ENCODE measurements at regions not wholly inside any gene's neighbourhood (a gene's known extent, or its start where the extent isn't known, plus 50 kb on each side); places are given as distances from the start of the nearest gene placed in this dataset.

GRCh38 chr2:62305421-62306176 lies 109.7 kb downstream of the B3GNT2 start (continued):
- TF ChIP-seq, protein P1, sequence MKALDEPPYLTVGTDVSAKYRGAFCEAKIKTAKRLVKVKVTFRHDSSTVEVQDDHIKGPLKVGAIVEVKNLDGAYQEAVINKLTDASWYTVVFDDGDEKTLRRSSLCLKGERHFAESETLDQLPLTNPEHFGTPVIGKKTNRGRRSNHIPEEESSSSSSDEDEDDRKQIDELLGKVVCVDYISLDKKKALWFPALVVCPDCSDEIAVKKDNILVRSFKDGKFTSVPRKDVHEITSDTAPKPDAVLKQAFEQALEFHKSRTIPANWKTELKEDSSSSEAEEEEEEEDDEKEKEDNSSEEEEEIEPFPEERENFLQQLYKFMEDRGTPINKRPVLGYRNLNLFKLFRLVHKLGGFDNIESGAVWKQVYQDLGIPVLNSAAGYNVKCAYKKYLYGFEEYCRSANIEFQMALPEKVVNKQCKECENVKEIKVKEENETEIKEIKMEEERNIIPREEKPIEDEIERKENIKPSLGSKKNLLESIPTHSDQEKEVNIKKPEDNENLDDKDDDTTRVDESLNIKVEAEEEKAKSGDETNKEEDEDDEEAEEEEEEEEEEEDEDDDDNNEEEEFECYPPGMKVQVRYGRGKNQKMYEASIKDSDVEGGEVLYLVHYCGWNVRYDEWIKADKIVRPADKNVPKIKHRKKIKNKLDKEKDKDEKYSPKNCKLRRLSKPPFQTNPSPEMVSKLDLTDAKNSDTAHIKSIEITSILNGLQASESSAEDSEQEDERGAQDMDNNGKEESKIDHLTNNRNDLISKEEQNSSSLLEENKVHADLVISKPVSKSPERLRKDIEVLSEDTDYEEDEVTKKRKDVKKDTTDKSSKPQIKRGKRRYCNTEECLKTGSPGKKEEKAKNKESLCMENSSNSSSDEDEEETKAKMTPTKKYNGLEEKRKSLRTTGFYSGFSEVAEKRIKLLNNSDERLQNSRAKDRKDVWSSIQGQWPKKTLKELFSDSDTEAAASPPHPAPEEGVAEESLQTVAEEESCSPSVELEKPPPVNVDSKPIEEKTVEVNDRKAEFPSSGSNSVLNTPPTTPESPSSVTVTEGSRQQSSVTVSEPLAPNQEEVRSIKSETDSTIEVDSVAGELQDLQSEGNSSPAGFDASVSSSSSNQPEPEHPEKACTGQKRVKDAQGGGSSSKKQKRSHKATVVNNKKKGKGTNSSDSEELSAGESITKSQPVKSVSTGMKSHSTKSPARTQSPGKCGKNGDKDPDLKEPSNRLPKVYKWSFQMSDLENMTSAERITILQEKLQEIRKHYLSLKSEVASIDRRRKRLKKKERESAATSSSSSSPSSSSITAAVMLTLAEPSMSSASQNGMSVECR (CRISPR knock-in tag; IDR thresholded peaks at IDR 0.05) = 0 out of 2 replicates have a peak, but pooled peaks have one; percentile 35
- peak; percentile 40 for TF ChIP-seq EGR1 (conservative IDR thresholded peaks at IDR 0.05)
- peak; percentile 44 for TF ChIP-seq TAF1 (IDR thresholded peaks at IDR 0.05; ENCODE audit: control insufficient read depth, extremely low read depth, insufficient read depth, low read length, severe bottlenecking)
- peak; percentile 51 for TF ChIP-seq CREB1 (IDR thresholded peaks at IDR 0.05)
- no peak for TF ChIP-seq CREB1 (CRISPR knock-in tag; IDR thresholded peaks at IDR 0.05)
- TF ChIP-seq TAL1 (IDR thresholded peaks at IDR 0.05) = peak; percentile 68; the same call in 1 of the 2 replicates
- TF ChIP-seq ZNF41 (CRISPR knock-in tag; conservative IDR thresholded peaks at IDR 0.05) = no peak
- TF ChIP-seq MCM2 (IDR thresholded peaks at IDR 0.05; ENCODE audit: low read depth) = no peak
- no peak for TF ChIP-seq ZKSCAN8 (CRISPR knock-in tag; IDR thresholded peaks at IDR 0.05)
- TF ChIP-seq FOSL1 (tag; conservative IDR thresholded peaks at IDR 0.05) = no peak
- no peak for TF ChIP-seq ZNF699 (CRISPR knock-in tag; IDR thresholded peaks at IDR 0.05; ENCODE audit: insufficient replicate concordance)
- TF ChIP-seq GABPB2 (CRISPR knock-in tag; conservative IDR thresholded peaks at IDR 0.05) = no peak
- TF ChIP-seq KLF16 (IDR thresholded peaks at IDR 0.05) = 0 out of 2 replicates have a peak, but pooled peaks have one; percentile 63
- 0 out of 2 replicates have a peak, but pooled peaks have one; percentile 46 for TF ChIP-seq MBD2 (IDR thresholded peaks at IDR 0.05; ENCODE audit: borderline replicate concordance, low read depth)
- no peak for TF ChIP-seq NR2C1 (IDR thresholded peaks at IDR 0.05)
- 0 out of 2 replicates have a peak, but pooled peaks have one; percentile 14 for TF ChIP-seq NR2C1 (tag; IDR thresholded peaks at IDR 0.05)
- no peak for TF ChIP-seq KAT7 (CRISPR knock-in tag; IDR thresholded peaks at IDR 0.05; ENCODE audit: borderline replicate concordance)
- 0 out of 2 replicates have a peak, but pooled peaks have one; percentile 44 for TF ChIP-seq ZNF511 (CRISPR knock-in tag; IDR thresholded peaks at IDR 0.05)
- TF ChIP-seq, protein P2, sequence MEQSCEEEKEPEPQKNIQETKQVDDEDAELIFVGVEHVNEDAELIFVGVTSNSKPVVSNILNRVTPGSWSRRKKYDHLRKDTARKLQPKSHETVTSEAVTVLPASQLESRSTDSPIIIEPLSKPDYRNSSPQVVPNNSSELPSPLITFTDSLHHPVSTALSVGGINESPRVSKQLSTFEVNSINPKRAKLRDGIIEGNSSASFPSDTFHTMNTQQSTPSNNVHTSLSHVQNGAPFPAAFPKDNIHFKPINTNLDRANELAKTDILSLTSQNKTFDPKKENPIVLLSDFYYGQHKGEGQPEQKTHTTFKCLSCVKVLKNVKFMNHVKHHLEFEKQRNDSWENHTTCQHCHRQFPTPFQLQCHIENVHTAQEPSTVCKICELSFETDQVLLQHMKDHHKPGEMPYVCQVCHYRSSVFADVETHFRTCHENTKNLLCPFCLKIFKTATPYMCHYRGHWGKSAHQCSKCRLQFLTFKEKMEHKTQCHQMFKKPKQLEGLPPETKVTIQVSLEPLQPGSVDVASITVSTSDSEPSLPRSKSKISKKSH (CRISPR knock-in tag; IDR thresholded peaks at IDR 0.05) = no peak
- TF ChIP-seq, protein P3, sequence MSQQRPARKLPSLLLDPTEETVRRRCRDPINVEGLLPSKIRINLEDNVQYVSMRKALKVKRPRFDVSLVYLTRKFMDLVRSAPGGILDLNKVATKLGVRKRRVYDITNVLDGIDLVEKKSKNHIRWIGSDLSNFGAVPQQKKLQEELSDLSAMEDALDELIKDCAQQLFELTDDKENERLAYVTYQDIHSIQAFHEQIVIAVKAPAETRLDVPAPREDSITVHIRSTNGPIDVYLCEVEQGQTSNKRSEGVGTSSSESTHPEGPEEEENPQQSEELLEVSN (IDR thresholded peaks at IDR 0.05; ENCODE audit: borderline replicate concordance in 1 of 2, extremely low read depth in 1 of 2, insufficient read depth in 1 of 2, insufficient read length in 1 of 2, low read depth in 1 of 2, low read length in 1 of 2, poor library complexity in 1 of 2, severe bottlenecking in 1 of 2) = peak; percentile 11 to 62
- 0 out of 2 replicates have a peak, but pooled peaks have one; percentile 13 for TF ChIP-seq GATAD2B (IDR thresholded peaks at IDR 0.05; ENCODE audit: borderline replicate concordance)
